ENCODE measurements at regions not wholly inside any gene's neighbourhood (a gene's known extent, or its start where the extent isn't known, plus 50 kb on each side); places are given as distances from the start of the nearest gene placed in this dataset.

DNA sequence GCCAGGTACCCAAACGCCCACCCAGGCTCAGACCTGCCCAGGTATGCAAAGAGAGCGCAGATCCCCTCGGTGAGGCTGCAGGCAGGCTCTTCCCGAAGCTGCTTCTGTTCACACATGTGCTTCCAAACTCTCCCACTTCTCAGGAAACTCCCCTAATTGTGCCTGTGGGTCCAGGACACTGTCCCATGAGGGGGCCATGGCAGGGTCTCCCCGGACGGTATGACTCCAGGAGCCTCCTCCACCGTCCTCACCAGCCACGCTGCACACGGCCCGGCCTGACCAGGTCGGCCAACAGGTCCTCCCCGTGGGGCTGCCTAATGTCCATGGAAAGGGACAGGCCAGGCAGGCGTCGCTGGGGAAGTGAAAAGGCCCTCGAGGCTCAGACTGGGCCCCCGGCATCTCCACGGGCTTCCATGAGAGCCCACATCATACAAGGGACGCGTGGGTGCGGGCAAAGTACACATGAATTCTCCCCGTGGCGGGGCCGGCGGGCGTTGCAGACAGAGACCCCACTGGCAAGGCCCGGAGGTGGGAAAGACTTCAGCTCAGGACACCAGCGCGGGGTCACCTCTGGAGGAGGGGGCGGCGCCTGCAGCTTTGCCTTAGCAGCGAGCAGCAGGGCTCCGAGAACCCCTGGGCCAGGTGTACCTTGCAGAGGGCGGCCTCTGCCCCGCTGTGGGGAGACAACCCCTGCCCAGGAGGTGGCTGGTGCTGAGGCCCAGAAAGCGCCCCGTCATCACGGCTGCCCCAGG, 526.1 kb downstream of the BRD1 start:
- POLR2A ChIA-PET: no interaction called here
- Mint-ChIP-seq H3K4me3 (no peak overlapping the region), H3K36me3 (ENCODE audit: low read depth) (no peaks in the 10 kb centered on the region), H3K4me1 (no peaks in the 10 kb centered on the region), H3K27ac (no peak overlapping the region), H3K9me3 (no peaks in the 10 kb centered on the region), H3K27me3 (no peaks in the 10 kb centered on the region)
- no peak for DNase-seq
- CTCF ChIA-PET: interaction anchor here (0.5 kb wide), 1 partner anchor 26 kb away, joined by 3 read pairs; no protein-coding TSS in a partner anchor

DNA sequence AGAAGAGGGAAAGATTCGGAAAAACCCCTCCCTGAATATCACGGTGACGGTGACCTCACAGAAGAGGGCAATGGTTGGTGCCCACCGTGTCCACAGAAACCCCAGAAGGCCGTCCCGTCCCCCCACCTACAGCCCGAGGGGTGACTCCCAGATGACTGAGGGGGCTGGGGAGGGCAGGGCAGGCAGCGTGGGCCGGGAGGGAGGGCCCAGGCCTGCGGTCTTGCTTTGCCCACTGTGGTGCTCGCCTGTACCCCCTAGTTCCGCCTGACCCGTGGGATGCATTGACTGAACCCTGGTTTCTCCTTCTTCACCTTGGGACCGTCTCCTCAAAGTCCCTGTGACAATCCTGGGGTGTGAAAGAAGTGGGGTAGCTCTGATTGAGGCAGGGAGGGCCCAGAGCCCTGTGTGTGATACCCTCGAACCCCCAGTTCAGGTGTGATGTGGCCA, 526.7 kb downstream of the BRD1 start:
- no peaks in the 10 kb centered on the region for H3K9me3 Mint-ChIP-seq
- no peak overlapping the region for H3K27ac Mint-ChIP-seq
- H3K36me3 Mint-ChIP-seq (ENCODE audit: low read depth): no peaks in the 10 kb centered on the region
- ChIA-PET CTCF (interaction anchor here (0.5 kb wide), 1 partner anchor 27 kb away, joined by 3 read pairs; no protein-coding TSS in a partner anchor), POLR2A (no interaction called here)
- H3K4me1 Mint-ChIP-seq: no peaks in the 10 kb centered on the region
- H3K4me3 Mint-ChIP-seq: no peak overlapping the region
- no peak for DNase-seq
- H3K27me3 Mint-ChIP-seq: no peaks in the 10 kb centered on the region

DNA sequence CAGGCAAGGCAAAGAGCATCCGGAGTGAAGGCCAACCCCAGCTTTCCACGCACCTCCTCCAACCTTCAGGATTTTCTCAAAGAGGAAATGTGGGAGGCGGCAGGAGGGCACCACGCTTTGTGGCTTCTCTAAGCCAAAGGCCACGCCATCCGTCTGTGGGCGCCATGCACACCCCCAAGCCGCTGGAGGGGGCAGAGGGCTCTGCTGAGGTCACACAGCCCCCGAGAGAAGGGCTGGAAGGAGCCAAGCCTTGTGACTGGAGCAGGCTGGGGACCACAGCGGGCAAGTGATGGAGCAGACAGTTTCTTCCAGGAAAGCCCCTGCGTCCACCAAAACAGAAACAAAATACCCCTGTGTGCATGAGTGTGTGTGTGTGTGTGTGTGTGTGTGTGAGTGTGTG, 527.4 kb downstream of the BRD1 start:
- H3K4me3 Mint-ChIP-seq: no peak overlapping the region
- H3K27ac Mint-ChIP-seq: no peak overlapping the region
- no peak for DNase-seq
- H3K9me3 Mint-ChIP-seq: no peaks in the 10 kb centered on the region
- CTCF ChIA-PET: no interaction called here
- H3K36me3 Mint-ChIP-seq (ENCODE audit: low read depth): no peaks in the 10 kb centered on the region
- no peaks in the 10 kb centered on the region for H3K4me1 Mint-ChIP-seq
- H3K27me3 Mint-ChIP-seq: no peaks in the 10 kb centered on the region
- POLR2A ChIA-PET: no interaction called here

DNA sequence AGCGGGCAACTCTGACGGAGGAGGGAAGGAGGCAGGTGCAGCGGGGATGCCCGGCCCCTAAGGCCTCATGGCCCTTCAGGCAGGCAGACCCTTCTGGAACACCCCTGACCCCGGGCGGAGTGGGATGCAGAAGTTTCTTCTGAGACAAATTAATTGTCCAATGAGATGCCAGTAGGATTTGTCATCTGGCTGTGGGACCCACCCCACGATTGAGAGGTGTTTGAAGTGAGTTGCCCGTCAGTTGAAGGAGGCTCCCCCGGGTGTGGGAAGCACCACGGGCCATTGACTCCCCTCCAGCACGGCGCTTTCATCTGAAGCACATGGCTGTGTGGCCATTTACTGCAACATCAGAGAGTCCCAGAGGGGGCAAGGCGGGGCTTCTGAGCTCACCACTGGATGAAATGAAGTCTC, 527.8 kb downstream of the BRD1 start:
- Mint-ChIP-seq H3K4me1 (no peaks in the 10 kb centered on the region), H3K27ac (no peak overlapping the region), H3K36me3 (ENCODE audit: low read depth) (no peaks in the 10 kb centered on the region), H3K9me3 (no peaks in the 10 kb centered on the region), H3K4me3 (no peak overlapping the region), H3K27me3 (no peaks in the 10 kb centered on the region)
- DNase-seq: no peak
- CTCF ChIA-PET: no interaction called here
- POLR2A ChIA-PET: no interaction called here

GRCh38 chr22:49298834-49299750, 528.6 kb downstream of the BRD1 start:
- Mint-ChIP-seq H3K9me3 (no peaks in the 10 kb centered on the region), H3K27me3 (no peaks in the 10 kb centered on the region), H3K4me3 (no peak overlapping the region), H3K4me1 (no peaks in the 10 kb centered on the region), H3K27ac (no peak overlapping the region), H3K36me3 (ENCODE audit: low read depth) (no peaks in the 10 kb centered on the region)
- ChIA-PET POLR2A (no interaction called here), CTCF (no interaction called here)
- no peak for DNase-seq

GRCh38 chr22:49297871-49298721, 529.6 kb downstream of the BRD1 start:
- Mint-ChIP-seq H3K4me1 (no peaks in the 10 kb centered on the region), H3K4me3 (no peak overlapping the region), H3K36me3 (ENCODE audit: low read depth) (no peaks in the 10 kb centered on the region), H3K9me3 (peaks cover 4% of the 10 kb centered on the region), H3K27me3 (no peaks in the 10 kb centered on the region), H3K27ac (no peak overlapping the region)
- ChIA-PET CTCF (interaction anchor here (0.9 kb wide), 1 partner anchor 52 kb away, joined by 3 read pairs; no protein-coding TSS in a partner anchor), POLR2A (no interaction called here)
- DNase-seq: no peak

DNA sequence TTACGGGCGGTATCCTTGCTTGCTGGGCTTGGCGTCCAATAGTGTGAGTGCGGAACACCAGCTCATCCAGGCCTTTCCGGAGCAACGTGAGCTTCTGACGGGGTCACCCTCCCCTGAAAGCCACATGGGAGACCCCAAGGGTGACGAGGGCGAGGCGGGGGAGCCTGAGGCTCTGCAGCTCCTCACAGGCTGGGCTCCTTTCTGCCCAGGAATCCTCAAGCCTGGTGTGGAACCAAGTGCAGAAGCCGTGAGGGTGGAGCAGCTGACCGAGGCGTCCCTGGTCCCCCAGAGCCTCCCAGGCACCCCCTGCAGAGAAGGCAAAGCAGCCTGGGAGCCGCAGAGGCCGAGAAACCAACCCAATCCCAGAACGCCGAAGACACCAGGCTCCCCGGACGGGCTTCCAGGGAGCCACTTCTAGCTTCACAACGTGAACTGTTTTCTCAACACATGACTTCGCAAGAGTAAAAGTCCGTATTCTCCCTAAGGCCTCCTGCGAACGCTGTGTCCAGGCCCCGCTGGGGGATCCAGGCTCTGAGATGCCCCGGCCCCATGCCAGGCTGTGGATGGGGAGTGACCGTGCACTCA, 530.3 kb downstream of the BRD1 start:
- POLR2A ChIA-PET: interaction anchor here (0.6 kb wide), 1 partner anchor 158 kb away, joined by 3 read pairs; no protein-coding TSS in a partner anchor
- H3K27ac Mint-ChIP-seq: no peak overlapping the region
- H3K4me1 Mint-ChIP-seq: no peaks in the 10 kb centered on the region
- no peaks in the 10 kb centered on the region for H3K36me3 Mint-ChIP-seq (ENCODE audit: low read depth)
- CTCF ChIA-PET: interaction anchor here (0.9 kb wide), 1 partner anchor 53 kb away, joined by 3 read pairs; no protein-coding TSS in a partner anchor
- no peak overlapping the region for H3K4me3 Mint-ChIP-seq
- peaks cover 4% of the 10 kb centered on the region for H3K9me3 Mint-ChIP-seq
- DNase-seq: no peak
- no peaks in the 10 kb centered on the region for H3K27me3 Mint-ChIP-seq

DNA sequence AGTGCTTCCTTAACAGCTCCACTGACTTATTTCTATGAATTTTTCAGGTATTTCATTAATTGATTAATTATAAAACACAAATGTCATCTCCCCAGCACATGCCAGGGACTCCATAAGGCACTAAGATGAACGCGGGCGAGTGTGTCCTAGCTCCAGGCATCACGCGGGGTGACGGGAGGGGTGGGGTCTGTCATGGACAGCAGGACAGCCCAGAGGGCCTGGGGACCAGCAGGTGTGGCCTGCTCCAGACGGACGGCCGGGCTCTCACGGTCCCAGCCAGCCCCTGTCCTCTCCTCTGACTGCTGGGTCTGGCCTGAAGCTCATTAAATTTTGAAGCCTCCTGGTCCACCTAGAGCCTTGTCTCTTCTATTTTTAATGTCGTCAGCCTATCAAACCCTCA, 531.1 kb downstream of the BRD1 start:
- ChIA-PET POLR2A (interaction anchor here (0.6 kb wide), 1 partner anchor 157 kb away, joined by 3 read pairs; no protein-coding TSS in a partner anchor), CTCF (no interaction called here)
- no peaks in the 10 kb centered on the region for H3K4me1 Mint-ChIP-seq
- H3K4me3 Mint-ChIP-seq: no peak overlapping the region
- H3K36me3 Mint-ChIP-seq (ENCODE audit: low read depth): no peaks in the 10 kb centered on the region
- no peak for DNase-seq
- H3K9me3 Mint-ChIP-seq: peaks cover 4% of the 10 kb centered on the region
- no peak overlapping the region for H3K27ac Mint-ChIP-seq
- no peaks in the 10 kb centered on the region for H3K27me3 Mint-ChIP-seq

DNA sequence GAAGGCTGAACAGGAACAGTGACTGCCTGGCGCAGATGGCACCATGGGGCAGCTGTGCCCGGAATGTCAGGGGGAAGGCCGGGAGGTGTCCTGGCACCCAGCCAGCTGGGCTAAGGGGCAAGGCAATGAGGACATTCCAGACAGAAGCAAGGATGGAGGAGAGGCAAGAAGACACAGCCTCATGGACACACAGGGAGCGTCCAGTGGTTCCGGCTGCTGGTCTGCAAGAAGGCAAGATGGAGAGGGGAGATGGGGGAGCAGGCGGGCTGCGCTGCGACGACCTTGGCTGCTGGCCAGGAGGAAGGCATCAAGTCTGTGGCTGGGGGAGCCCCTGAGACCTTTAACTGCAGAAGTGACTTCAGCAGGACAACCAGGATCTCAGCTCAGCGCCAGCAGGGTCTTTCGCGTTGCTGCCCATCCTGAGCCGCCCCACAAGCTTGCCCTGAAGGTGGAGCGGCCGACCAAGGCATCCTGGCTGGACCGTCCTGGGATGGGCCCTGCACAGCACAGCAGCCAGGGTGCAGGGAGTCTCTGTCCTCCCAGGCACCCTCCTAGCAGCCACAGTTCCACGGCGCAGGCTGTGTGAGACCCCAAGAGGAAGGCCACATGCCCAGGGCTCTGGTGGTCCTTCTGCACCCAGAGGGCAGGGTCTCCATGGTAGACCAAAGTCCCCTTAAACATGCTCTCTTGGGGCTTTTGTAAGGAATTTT, 531.7 kb downstream of the BRD1 start:
- Mint-ChIP-seq H3K4me1 (no peaks in the 10 kb centered on the region), H3K9me3 (peaks cover 4% of the 10 kb centered on the region), H3K36me3 (ENCODE audit: low read depth) (no peaks in the 10 kb centered on the region), H3K27ac (no peak overlapping the region), H3K4me3 (no peak overlapping the region), H3K27me3 (no peaks in the 10 kb centered on the region)
- ChIA-PET POLR2A (no interaction called here), CTCF (no interaction called here)
- DNase-seq: no peak

GRCh38 chr22:49295465-49295743, 532.3 kb downstream of the BRD1 start:
- ChIA-PET CTCF (no interaction called here), POLR2A (no interaction called here)
- Mint-ChIP-seq H3K4me3 (no peak overlapping the region), H3K27ac (no peak overlapping the region), H3K36me3 (ENCODE audit: low read depth) (no peaks in the 10 kb centered on the region), H3K9me3 (peaks cover 4% of the 10 kb centered on the region), H3K27me3 (no peaks in the 10 kb centered on the region), H3K4me1 (no peaks in the 10 kb centered on the region)
- DNase-seq: no peak

DNA sequence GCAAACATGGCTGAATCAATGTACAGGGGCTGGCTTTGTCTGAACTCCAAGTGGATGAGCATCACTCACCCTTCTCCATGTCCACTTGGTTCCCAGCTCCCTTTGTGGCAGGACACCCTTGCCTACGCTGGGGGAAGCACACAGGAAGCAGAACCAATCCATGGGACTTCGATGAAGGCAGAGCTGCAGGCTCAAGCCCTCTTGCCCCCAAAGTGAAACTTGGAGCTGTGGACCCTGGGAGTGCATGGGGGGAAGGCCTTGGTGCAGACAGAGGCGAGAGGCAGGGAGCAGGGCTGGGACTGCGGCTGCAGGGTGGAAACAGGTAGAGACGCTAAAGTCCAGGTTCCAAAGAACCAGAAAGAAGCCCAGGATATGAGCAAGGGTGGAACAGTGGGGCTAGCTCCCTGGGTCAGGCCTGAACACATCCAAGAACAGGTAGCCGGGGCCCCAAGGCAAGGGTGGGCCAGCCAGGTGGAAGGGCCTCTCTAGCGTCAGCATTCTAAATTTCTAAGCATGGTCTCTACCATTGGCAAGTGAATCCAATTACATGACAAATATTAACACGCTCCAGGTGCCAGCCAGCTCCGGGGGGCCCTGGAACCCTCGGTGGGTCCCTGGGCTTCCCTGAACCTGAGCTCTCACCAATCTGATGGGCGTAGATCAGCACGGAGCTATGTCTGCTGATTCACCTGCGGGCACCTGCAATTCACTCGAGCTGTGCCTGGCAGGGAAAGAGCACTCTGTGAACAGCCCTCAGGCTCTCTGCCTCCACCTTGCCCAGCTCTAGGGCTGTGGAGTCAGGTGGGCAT, 532.8 kb downstream of the BRD1 start:
- H3K4me3 Mint-ChIP-seq: no peak overlapping the region
- peaks cover 4% of the 10 kb centered on the region for H3K9me3 Mint-ChIP-seq
- POLR2A ChIA-PET: no interaction called here
- no peak overlapping the region for H3K27ac Mint-ChIP-seq
- H3K4me1 Mint-ChIP-seq: no peaks in the 10 kb centered on the region
- CTCF ChIA-PET: no interaction called here
- H3K36me3 Mint-ChIP-seq (ENCODE audit: low read depth): no peaks in the 10 kb centered on the region
- no peaks in the 10 kb centered on the region for H3K27me3 Mint-ChIP-seq
- DNase-seq: no peak

DNA sequence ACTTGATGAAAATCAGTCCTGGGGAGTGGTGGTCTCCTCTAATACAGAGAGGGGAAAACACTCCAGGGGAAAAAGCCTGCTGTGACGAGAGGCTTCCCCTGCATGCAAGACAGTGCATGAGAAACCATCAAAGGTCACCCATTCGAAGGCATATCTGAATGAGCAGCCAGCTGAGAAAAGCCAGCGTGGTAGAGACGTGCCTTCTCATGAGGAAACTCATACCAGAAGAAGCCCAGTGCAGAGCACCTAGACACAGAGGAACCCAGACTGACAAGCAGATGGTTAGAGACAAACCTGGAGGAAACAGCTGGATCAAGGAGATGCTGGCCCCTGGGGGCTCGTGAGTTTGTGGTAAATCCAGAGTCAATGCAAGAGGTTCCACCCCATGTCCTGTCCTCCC, 534.8 kb downstream of the BRD1 start:
- CTCF ChIA-PET: no interaction called here
- POLR2A ChIA-PET: no interaction called here
- Mint-ChIP-seq H3K4me1 (no peaks in the 10 kb centered on the region), H3K4me3 (no peak overlapping the region), H3K27ac (no peak overlapping the region), H3K27me3 (no peaks in the 10 kb centered on the region), H3K36me3 (ENCODE audit: low read depth) (no peaks in the 10 kb centered on the region), H3K9me3 (peaks cover 4% of the 10 kb centered on the region)
- DNase-seq: no peak

Measured in activated CD4-positive, alpha-beta T cell treated with anti-CD3 and anti-CD28 coated beads, Interleukin-2, amount 10 ng/mL, durations not matched to agents 7 days and 5 days (primary cell).